Gastroesophageal sphincter (tissue), 3 donors: ENCODE measurements at regions not wholly inside any gene's neighbourhood (a gene's known extent, or its start where the extent isn't known, plus 50 kb on each side); places are given as distances from the start of the nearest gene placed in this dataset.

ENCODE experiments used
- EP300 ChIP-seq: sonication (generic); formaldehyde crosslinking; IDR thresholded peaks from one replicate; pipeline ENCODE4 v1.6.1; 2017; ENCODE audit warnings: antibody characterized with exemption, mild to moderate bottlenecking
- POLR2A ChIP-seq, 2 donors: fragments of 450-650 bp; IDR thresholded peaks; one replicate each; pipeline ENCODE4 v1.6.1; 2017; ENCODE audit warnings: antibody characterized with exemption in 2 of 2, mild to moderate bottlenecking in 2 of 2, moderate library complexity in 1 of 2
- POLR2AphosphoS5 ChIP-seq: sonication (generic); formaldehyde crosslinking; IDR thresholded peaks from one replicate; pipeline ENCODE4 v1.6.1; 2017; ENCODE audit warnings: antibody characterized with exemption
- TF ChIP-seq, protein P1 (sequence below), 4 experiments: fragments of 200-600 bp in 2 of 4; fragments of 450-650 bp in 2 of 4; sonication (generic) in 1 of 4; IDR thresholded peaks; one replicate each; pipeline ENCODE4 v1.5.1; 2017 to 2019; ENCODE audit warnings: antibody characterized with exemption in 4 of 4, mild to moderate bottlenecking in 2 of 4, moderate library complexity in 2 of 4

DNA sequence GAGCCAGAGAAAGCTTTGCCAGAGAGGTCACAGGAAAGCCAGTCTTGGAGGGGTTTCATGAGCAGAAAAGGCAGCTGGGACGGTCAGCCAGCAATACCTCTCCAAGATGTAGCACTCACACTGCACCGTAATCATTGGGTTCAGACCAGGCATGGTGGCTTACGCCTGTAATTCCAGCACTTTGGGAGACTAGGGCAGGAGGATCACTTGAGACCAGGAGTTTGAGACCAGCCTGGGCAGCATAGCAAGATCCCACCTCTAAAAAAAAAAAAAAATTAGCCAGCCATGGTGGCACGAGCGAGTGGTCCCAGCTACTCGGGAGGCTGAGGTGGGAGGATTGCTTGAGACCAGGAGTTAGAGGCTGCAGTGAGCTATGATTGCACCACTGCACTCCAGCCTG is 90.2 kb upstream of the CUX1 start:
- TF ChIP-seq, protein P1, sequence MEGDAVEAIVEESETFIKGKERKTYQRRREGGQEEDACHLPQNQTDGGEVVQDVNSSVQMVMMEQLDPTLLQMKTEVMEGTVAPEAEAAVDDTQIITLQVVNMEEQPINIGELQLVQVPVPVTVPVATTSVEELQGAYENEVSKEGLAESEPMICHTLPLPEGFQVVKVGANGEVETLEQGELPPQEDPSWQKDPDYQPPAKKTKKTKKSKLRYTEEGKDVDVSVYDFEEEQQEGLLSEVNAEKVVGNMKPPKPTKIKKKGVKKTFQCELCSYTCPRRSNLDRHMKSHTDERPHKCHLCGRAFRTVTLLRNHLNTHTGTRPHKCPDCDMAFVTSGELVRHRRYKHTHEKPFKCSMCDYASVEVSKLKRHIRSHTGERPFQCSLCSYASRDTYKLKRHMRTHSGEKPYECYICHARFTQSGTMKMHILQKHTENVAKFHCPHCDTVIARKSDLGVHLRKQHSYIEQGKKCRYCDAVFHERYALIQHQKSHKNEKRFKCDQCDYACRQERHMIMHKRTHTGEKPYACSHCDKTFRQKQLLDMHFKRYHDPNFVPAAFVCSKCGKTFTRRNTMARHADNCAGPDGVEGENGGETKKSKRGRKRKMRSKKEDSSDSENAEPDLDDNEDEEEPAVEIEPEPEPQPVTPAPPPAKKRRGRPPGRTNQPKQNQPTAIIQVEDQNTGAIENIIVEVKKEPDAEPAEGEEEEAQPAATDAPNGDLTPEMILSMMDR (IDR thresholded peaks at IDR 0.05), result no peak
- TF ChIP-seq POLR2AphosphoS5 (no peak), POLR2A (IDR thresholded peaks at IDR 0.05) (no peak), EP300 (no peak)
